GM21360 (cell line): ENCODE measurements at regions not wholly inside any gene's neighbourhood (a gene's known extent, or its start where the extent isn't known, plus 50 kb on each side); places are given as distances from the start of the nearest gene placed in this dataset.

ENCODE experiments used
- ATAC-seq: cut with Tn5 transposase; IDR thresholded peaks from one replicate; pipeline ENCODE4 v1.9.1; 2021; ENCODE audit warnings: mild to moderate bottlenecking, moderate library complexity; ENCODE audit not compliant: unreplicated experiment

DNA sequence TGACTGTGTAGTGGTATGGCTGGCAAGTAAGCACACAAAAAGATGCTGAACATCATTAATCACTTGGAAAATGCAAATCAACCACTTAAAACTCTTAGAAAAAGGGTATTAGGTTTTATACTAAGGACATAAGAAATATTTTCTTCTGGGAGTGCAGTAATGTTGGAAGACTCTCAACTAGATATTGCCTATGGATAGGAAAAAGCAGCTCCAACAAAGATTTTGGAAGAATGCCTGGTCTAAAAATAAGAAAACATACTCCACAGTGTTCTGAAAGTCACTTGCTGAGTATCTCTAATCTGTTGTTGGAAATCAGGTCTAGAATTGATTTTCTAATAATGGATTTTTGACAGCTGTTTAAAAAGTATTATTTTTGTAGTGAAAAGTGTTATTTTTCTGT lies 50.8 kb upstream of the PHYHIPL start:
- ATAC-seq: no peak

DNA sequence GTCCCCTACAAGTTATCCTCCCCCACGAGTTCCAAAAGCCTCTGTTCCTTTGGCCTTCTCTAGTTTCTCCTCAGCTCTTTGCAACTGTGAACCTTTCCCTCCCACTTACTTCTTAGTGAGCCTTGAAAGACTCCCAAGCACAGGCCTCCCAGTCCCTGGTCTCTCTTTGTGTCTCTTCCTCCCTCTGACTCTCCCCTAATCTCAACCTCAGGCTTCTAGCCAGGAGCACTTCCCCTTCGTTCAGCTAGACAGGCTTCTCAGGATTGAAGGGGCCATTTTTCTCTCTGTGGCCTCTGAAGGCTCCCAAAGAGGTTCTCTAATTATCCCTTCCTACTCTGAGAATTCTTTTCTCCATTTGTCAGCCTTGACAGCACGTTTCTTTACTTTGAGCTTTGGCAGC lies 50.2 kb upstream of the PHYHIPL start:
- no peak for ATAC-seq
